ENCODE measurements at regions not wholly inside any gene's neighbourhood (a gene's known extent, or its start where the extent isn't known, plus 50 kb on each side); places are given as distances from the start of the nearest gene placed in this dataset.

GRCh38 chr2:221204699-221205098 is 367.4 kb downstream of the EPHA4 start:
- WGBS, 4 donors: 34 to 47% (median 43%) methylated on average over 2 of the region's 2 CpGs
- H3K9me3 ChIP-seq (replicated peaks in 1 of 3): no peaks in the 10 kb centered on the region
- TF ChIP-seq POLR2A (IDR thresholded peaks at IDR 0.05): no peak
- no peak for DNase-seq
- no peaks in the 10 kb centered on the region for H3K36me3 ChIP-seq (replicated peaks in 1 of 2)
- H3K27ac ChIP-seq: no peak overlapping the region
- intact Hi-C loops (cut with DNase I): no loop called here
- H3K27me3 ChIP-seq: no peaks in the 10 kb centered on the region
- H3K4me3 ChIP-seq: no peak overlapping the region
- H3K4me1 ChIP-seq (replicated peaks in 1 of 2): no peaks in the 10 kb centered on the region

GRCh38 chr2:221205103-221205673 is 366.9 kb downstream of the EPHA4 start:
- Histone ChIP-seq H3K27ac (no peak overlapping the region), H3K4me1 (replicated peaks in 1 of 2) (no peaks in the 10 kb centered on the region), H3K36me3 (replicated peaks in 1 of 2) (no peaks in the 10 kb centered on the region), H3K27me3 (no peaks in the 10 kb centered on the region), H3K4me3 (no peak overlapping the region), H3K9me3 (replicated peaks in 1 of 3) (no peaks in the 10 kb centered on the region)
- WGBS, 4 donors: 70 to 84% (median 78%) methylated on average over 5 of the region's 5 CpGs
- intact Hi-C loops (cut with DNase I): no loop called here
- TF ChIP-seq CTCF (IDR thresholded peaks at IDR 0.05) (no peak), POLR2A (IDR thresholded peaks at IDR 0.05) (no peak)
- DNase-seq: no peak

GRCh38 chr2:221210686-221211085 is 361.4 kb downstream of the EPHA4 start:
- 79 to 83% (median 81%) methylated on average over 2 of the region's 2 CpGs for WGBS, 4 donors
- intact Hi-C loops (cut with DNase I): no loop called here
- Histone ChIP-seq H3K27ac (no peak overlapping the region), H3K36me3 (replicated peaks in 1 of 2) (no peaks in the 10 kb centered on the region), H3K9me3 (replicated peaks in 1 of 3) (no peaks in the 10 kb centered on the region), H3K4me1 (replicated peaks in 1 of 2) (no peaks in the 10 kb centered on the region), H3K27me3 (no peaks in the 10 kb centered on the region), H3K4me3 (no peak overlapping the region)
- TF ChIP-seq POLR2A (IDR thresholded peaks at IDR 0.05): no peak
- no peak for TF ChIP-seq CTCF (IDR thresholded peaks at IDR 0.05)
- no peak for DNase-seq

- Histone ChIP-seq H3K36me3 (replicated peaks in 1 of 2) (no peaks in the 10 kb centered on the region), H3K4me1 (replicated peaks in 1 of 2) (no peaks in the 10 kb centered on the region), H3K27me3 (no peaks in the 10 kb centered on the region), H3K27ac (no peak overlapping the region), H3K4me3 (no peak overlapping the region), H3K9me3 (replicated peaks in 1 of 3) (no peaks in the 10 kb centered on the region)
- TF ChIP-seq POLR2A (IDR thresholded peaks at IDR 0.05) (no peak), CTCF (IDR thresholded peaks at IDR 0.05) (no peak)
- no peak for DNase-seq
- WGBS, 4 donors: 84 to 96% (median 94%) methylated on average over 3 of the region's 3 CpGs
- intact Hi-C loops (cut with DNase I): no loop called here
Measured at GRCh38 chr2:221211653-221212052, 360.5 kb downstream of the EPHA4 start.

- TF ChIP-seq POLR2A (IDR thresholded peaks at IDR 0.05) (no peak), CTCF (IDR thresholded peaks at IDR 0.05) (no peak)
- Histone ChIP-seq H3K36me3 (replicated peaks in 1 of 2) (no peaks in the 10 kb centered on the region), H3K9me3 (replicated peaks in 1 of 3) (no peaks in the 10 kb centered on the region), H3K27me3 (no peaks in the 10 kb centered on the region), H3K4me3 (no peak overlapping the region), H3K4me1 (replicated peaks in 1 of 2) (no peaks in the 10 kb centered on the region), H3K27ac (no peak overlapping the region)
- intact Hi-C loops (cut with DNase I): no loop called here
- WGBS, 4 donors: 86 to 97% (median 88%) methylated on average over 2 of the region's 2 CpGs
- DNase-seq: no peak
Measured at GRCh38 chr2:221212105-221212504, 360.0 kb downstream of the EPHA4 start.
